ENCODE measurements at regions not wholly inside any gene's neighbourhood (a gene's known extent, or its start where the extent isn't known, plus 50 kb on each side); places are given as distances from the start of the nearest gene placed in this dataset.

DNA sequence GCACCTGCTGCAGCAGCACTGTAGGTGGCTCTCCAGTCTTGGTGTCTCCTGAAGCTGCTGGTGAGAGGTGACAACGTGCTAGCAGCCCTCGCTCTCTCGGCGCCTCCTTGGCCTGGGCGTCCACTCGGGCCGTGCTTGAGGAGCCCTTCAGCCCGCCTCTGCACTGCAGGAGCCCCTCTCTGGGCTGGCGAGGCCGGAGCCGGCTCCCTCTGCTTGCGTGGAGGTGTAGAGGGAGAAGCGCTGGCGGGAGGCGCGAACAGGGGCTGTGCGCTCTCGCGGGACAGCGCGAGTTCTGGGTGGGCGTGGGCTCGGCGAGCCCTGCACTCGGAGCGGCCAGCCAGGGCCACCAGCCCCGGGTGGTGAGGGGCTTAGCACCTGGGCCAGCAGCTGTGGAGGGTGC is 62.2 kb upstream of the CNOT6 start:
- ChIA-PET POLR2A (no interaction called here), CTCF (interaction anchor here (2.0 kb wide), 1 partner anchor 9 kb away, joined by 8 read pairs; no protein-coding TSS in a partner anchor)
- no peak for TF ChIP-seq JUN (CRISPR knock-in tag; IDR thresholded peaks at IDR 0.05)
- TF ChIP-seq, protein P1, sequence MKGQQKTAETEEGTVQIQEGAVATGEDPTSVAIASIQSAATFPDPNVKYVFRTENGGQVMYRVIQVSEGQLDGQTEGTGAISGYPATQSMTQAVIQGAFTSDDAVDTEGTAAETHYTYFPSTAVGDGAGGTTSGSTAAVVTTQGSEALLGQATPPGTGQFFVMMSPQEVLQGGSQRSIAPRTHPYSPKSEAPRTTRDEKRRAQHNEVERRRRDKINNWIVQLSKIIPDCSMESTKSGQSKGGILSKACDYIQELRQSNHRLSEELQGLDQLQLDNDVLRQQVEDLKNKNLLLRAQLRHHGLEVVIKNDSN (CRISPR knock-in tag; IDR thresholded peaks at IDR 0.05): no peak
- TF ChIP-seq, protein P2, sequence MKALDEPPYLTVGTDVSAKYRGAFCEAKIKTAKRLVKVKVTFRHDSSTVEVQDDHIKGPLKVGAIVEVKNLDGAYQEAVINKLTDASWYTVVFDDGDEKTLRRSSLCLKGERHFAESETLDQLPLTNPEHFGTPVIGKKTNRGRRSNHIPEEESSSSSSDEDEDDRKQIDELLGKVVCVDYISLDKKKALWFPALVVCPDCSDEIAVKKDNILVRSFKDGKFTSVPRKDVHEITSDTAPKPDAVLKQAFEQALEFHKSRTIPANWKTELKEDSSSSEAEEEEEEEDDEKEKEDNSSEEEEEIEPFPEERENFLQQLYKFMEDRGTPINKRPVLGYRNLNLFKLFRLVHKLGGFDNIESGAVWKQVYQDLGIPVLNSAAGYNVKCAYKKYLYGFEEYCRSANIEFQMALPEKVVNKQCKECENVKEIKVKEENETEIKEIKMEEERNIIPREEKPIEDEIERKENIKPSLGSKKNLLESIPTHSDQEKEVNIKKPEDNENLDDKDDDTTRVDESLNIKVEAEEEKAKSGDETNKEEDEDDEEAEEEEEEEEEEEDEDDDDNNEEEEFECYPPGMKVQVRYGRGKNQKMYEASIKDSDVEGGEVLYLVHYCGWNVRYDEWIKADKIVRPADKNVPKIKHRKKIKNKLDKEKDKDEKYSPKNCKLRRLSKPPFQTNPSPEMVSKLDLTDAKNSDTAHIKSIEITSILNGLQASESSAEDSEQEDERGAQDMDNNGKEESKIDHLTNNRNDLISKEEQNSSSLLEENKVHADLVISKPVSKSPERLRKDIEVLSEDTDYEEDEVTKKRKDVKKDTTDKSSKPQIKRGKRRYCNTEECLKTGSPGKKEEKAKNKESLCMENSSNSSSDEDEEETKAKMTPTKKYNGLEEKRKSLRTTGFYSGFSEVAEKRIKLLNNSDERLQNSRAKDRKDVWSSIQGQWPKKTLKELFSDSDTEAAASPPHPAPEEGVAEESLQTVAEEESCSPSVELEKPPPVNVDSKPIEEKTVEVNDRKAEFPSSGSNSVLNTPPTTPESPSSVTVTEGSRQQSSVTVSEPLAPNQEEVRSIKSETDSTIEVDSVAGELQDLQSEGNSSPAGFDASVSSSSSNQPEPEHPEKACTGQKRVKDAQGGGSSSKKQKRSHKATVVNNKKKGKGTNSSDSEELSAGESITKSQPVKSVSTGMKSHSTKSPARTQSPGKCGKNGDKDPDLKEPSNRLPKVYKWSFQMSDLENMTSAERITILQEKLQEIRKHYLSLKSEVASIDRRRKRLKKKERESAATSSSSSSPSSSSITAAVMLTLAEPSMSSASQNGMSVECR (CRISPR knock-in tag; IDR thresholded peaks at IDR 0.05; ENCODE audit: borderline replicate concordance): no peak
- no peak for TF ChIP-seq ETV6 (CRISPR knock-in tag; IDR thresholded peaks at IDR 0.05)
- no peak for TF ChIP-seq SMAD4 (CRISPR knock-in tag; IDR thresholded peaks at IDR 0.05)
- no peak for TF ChIP-seq ZNF138 (CRISPR knock-in tag; conservative IDR thresholded peaks at IDR 0.05)
- TF ChIP-seq, protein P3, sequence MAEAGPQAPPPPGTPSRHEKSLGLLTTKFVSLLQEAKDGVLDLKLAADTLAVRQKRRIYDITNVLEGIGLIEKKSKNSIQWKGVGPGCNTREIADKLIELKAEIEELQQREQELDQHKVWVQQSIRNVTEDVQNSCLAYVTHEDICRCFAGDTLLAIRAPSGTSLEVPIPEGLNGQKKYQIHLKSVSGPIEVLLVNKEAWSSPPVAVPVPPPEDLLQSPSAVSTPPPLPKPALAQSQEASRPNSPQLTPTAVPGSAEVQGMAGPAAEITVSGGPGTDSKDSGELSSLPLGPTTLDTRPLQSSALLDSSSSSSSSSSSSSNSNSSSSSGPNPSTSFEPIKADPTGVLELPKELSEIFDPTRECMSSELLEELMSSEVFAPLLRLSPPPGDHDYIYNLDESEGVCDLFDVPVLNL (CRISPR knock-in tag; IDR thresholded peaks at IDR 0.05; ENCODE audit: borderline replicate concordance, low read depth): no peak
- TF ChIP-seq, protein P4, sequence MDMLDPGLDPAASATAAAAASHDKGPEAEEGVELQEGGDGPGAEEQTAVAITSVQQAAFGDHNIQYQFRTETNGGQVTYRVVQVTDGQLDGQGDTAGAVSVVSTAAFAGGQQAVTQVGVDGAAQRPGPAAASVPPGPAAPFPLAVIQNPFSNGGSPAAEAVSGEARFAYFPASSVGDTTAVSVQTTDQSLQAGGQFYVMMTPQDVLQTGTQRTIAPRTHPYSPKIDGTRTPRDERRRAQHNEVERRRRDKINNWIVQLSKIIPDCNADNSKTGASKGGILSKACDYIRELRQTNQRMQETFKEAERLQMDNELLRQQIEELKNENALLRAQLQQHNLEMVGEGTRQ (CRISPR knock-in tag; IDR thresholded peaks at IDR 0.05): no peak
- TF ChIP-seq, protein P5, sequence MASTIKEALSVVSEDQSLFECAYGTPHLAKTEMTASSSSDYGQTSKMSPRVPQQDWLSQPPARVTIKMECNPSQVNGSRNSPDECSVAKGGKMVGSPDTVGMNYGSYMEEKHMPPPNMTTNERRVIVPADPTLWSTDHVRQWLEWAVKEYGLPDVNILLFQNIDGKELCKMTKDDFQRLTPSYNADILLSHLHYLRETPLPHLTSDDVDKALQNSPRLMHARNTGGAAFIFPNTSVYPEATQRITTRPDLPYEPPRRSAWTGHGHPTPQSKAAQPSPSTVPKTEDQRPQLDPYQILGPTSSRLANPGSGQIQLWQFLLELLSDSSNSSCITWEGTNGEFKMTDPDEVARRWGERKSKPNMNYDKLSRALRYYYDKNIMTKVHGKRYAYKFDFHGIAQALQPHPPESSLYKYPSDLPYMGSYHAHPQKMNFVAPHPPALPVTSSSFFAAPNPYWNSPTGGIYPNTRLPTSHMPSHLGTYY (CRISPR knock-in tag; IDR thresholded peaks at IDR 0.05): no peak
- TF ChIP-seq, protein P6, sequence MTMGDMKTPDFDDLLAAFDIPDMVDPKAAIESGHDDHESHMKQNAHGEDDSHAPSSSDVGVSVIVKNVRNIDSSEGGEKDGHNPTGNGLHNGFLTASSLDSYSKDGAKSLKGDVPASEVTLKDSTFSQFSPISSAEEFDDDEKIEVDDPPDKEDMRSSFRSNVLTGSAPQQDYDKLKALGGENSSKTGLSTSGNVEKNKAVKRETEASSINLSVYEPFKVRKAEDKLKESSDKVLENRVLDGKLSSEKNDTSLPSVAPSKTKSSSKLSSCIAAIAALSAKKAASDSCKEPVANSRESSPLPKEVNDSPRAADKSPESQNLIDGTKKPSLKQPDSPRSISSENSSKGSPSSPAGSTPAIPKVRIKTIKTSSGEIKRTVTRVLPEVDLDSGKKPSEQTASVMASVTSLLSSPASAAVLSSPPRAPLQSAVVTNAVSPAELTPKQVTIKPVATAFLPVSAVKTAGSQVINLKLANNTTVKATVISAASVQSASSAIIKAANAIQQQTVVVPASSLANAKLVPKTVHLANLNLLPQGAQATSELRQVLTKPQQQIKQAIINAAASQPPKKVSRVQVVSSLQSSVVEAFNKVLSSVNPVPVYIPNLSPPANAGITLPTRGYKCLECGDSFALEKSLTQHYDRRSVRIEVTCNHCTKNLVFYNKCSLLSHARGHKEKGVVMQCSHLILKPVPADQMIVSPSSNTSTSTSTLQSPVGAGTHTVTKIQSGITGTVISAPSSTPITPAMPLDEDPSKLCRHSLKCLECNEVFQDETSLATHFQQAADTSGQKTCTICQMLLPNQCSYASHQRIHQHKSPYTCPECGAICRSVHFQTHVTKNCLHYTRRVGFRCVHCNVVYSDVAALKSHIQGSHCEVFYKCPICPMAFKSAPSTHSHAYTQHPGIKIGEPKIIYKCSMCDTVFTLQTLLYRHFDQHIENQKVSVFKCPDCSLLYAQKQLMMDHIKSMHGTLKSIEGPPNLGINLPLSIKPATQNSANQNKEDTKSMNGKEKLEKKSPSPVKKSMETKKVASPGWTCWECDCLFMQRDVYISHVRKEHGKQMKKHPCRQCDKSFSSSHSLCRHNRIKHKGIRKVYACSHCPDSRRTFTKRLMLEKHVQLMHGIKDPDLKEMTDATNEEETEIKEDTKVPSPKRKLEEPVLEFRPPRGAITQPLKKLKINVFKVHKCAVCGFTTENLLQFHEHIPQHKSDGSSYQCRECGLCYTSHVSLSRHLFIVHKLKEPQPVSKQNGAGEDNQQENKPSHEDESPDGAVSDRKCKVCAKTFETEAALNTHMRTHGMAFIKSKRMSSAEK (CRISPR knock-in tag; IDR thresholded peaks at IDR 0.05; ENCODE audit: borderline replicate concordance): no peak
- TF ChIP-seq ZNF219 (CRISPR knock-in tag; IDR thresholded peaks at IDR 0.05; ENCODE audit: borderline replicate concordance): no peak
- no peak for TF ChIP-seq SP1 (CRISPR knock-in tag; conservative IDR thresholded peaks at IDR 0.05)
- no peak for TF ChIP-seq TEAD1 (CRISPR knock-in tag; IDR thresholded peaks at IDR 0.05)
- no peak for TF ChIP-seq CREB1 (CRISPR knock-in tag; IDR thresholded peaks at IDR 0.05)
- no peak for TF ChIP-seq EMX1 (CRISPR knock-in tag; IDR thresholded peaks at IDR 0.05)
- TF ChIP-seq IRF2 (CRISPR knock-in tag; IDR thresholded peaks at IDR 0.05; ENCODE audit: borderline replicate concordance, low read depth): no peak
- no peak for TF ChIP-seq ZNF423 (CRISPR knock-in tag; IDR thresholded peaks at IDR 0.05)
- TF ChIP-seq ELF4 (CRISPR knock-in tag; IDR thresholded peaks at IDR 0.05; ENCODE audit: low read depth): no peak
- Mint-ChIP-seq H3K4me1 (no peaks in the 10 kb centered on the region), H3K4me3 (no peak overlapping the region), H3K9me3 (peaks cover 20% of the 10 kb centered on the region), H3K27me3 (ENCODE audit: low read depth) (no peaks in the 10 kb centered on the region), H3K27ac (no peak overlapping the region), H3K36me3 (peaks cover 18% of the 10 kb centered on the region)
- DNase-seq (ENCODE audit: low spot score) (no peak), ATAC-seq (no peak)

Data from WTC11 (cell line).